ENCODE measurements at regions not wholly inside any gene's neighbourhood (a gene's known extent, or its start where the extent isn't known, plus 50 kb on each side); places are given as distances from the start of the nearest gene placed in this dataset.
"Not testable (repeated sequence)": the region's sequence is repeated elsewhere in the genome, so short reads cannot be mapped to it uniquely, and the experiment has no call there.

- peak; percentile 32 for DNase-seq
These were observed 403.7 kb upstream of the ZMIZ1 start for GRCh38 chr10:78664929-78665553.

DNA sequence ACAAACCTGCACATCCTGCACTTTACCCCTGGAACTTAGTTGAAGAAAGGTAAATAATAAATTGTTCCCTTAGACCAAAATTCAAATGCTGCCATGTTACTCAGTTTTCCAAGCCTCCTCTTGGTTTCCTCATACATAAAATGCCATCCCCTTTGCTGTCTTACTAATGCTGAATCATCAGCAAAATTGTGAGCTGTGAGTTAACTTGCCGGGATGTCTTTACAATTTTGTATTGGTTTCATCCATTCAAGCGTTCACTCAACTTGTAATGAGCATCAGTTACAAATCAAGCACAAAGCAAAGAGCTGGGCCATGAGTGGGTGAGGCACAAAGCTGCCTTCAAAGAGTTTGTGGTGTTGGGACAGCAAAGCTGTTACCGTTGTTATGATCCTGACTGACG is 395.8 kb upstream of the ZMIZ1 start:
- no peak for DNase-seq

GRCh38 chr10:78681141-78681540 is 387.6 kb upstream of the ZMIZ1 start:
- DNase-seq: not testable (repeated sequence)

DNA sequence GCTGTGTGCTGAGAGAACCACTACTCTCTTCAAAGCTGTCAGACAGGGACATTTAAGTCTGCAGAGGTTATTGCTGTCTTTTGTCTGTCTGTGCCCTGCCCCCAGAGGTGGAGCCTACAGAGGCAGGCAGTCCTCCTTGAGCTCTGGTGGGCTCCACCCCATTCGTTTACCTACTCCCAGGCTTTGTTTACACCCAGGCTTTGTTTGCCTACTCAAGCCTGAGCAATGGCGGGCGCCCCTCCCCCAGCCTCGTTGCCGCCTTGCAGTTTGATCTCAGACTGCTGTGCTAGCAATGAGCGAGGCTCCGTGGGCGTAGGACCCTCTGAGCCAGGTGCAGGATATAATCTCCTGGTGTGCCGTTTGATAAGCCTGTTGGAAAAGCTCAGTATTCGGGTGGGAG is 386.8 kb upstream of the ZMIZ1 start:
- not testable (repeated sequence) for DNase-seq

GRCh38 chr10:78684947-78685346 is 383.8 kb upstream of the ZMIZ1 start:
- DNase-seq: no peak

DNA sequence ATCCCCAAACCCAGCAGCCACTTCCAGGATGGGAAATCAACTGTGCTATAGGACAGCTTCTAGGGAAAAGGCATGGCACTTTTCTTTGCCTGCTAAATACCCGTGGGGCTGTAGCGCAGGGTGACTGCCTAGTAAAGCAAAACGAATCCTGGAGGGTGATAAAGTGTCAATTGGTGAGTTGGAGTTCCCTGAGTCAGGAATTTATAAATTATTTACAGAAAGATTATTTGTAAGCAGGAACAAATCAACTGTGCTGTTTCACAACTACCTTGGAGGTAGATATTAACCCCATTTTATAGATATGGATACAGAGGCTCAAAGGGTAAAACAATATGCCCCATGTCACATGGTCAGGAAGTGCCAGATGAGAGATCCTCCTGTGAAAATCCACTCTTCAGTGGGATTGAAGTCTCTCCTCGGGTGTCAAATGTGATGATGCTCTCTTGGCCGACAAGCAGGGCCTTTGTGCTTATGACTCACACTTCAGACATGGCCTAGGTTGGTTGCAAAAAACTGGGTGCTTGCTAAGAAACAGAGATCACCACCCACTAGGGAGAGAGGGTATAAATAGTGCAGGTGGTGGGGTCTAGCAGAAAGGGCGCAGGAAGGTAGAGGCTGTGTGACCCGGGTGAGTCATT is 383.2 kb upstream of the ZMIZ1 start:
- DNase-seq: no peak

- no peak for DNase-seq
These were observed 382.2 kb upstream of the ZMIZ1 start for GRCh38 chr10:78686444-78687060.

- no peak for DNase-seq
These were observed 381.1 kb upstream of the ZMIZ1 start for GRCh38 chr10:78687626-78688025.

DNA sequence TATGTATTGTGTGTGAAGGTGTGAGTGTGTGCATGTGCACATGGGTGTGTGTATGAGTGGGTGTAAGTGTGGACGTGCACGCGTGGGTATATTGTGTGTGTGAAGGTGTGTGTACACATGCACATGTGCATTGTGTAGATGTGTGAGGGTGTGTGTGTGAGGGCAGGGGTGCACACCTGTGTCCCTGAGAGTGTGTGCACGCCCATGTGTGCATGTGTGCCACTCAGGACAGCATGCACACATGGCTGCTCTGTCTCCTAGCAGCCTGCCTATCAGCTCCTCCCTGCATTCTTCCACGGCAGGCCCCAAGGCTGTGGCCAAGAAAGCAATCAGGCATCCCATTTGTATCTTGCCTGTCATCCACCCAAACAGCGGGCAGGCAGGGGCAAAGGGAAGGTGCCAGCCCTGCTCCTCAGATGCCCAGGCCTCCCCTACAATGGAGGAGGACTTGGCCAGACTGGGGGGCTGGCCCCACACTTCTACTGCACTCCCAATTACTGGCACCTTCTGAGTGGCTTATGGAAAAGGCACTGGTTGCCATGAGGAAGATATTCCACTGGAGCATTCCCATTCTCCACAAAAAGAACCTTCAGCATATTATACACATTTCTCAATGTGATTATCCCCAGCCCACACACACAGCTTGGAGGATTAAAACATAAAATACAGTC is 380.4 kb upstream of the ZMIZ1 start:
- DNase-seq: no peak

GRCh38 chr10:78688901-78689583 is 379.7 kb upstream of the ZMIZ1 start:
- no peak for DNase-seq

- DNase-seq: no peak
These were observed 379.2 kb upstream of the ZMIZ1 start for GRCh38 chr10:78689584-78689935.

- DNase-seq: no peak
These were observed 378.2 kb upstream of the ZMIZ1 start for GRCh38 chr10:78690354-78691111.

DNA sequence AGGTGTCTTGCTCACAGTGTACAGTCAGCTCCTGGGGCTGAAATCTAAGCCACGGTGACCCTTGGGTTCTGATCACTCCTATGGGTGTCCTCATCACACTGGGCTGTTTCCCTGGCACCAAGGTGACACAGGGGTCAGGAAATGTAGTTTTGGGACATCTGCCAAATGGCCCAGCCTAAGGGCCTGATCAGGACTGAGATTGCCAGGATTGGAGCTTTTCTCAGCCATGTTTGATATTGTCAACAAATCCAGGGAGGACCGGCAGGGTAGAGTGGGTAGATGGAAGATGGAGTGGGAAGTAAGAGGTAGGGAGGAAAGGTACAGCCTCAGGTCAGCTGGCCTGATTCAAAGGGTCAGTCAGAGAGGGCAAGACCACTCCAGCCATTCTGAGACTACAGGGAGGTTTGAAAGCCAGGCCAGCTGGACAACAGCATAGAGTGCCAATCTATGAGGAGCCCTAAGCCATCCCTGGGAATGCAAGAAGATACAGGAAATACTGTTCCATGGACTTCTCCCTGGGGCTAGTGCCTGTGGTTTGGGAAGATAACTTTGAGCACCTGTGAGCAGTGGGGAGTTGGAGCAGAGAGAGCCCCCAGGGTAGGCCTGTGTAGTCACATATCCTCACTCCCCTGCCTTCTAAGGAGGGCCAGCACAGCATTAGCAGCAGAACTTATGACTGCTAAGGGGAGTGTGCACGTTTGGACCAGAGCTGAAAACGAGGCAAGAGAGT is 377.3 kb upstream of the ZMIZ1 start:
- DNase-seq: no peak

GRCh38 chr10:78692071-78692470 is 376.7 kb upstream of the ZMIZ1 start:
- DNase-seq: no peak

DNA sequence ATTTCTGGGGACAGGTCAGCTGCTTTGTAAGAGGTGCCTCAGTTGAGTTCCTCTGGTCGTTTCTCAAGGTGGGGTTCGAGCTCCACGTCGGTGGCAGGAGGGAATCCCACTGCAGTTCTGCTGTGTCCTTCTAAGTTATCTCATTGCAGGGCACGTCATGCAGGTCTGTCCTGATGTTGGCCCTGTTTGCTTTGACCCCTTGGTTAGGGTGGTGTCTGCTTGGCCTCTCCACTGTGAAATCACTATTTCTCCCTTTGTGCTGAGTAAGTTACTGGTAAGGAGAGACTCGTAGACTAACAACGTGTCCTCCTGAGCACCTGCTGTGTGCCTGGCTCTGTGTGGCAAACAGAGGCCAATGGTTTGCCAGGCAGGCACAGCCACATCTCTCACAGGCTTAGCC is 372.9 kb upstream of the ZMIZ1 start:
- no peak for DNase-seq

GRCh38 chr10:78696791-78697395 is 371.9 kb upstream of the ZMIZ1 start:
- DNase-seq: no peak

- no peak for DNase-seq
These were observed 368.8 kb upstream of the ZMIZ1 start for GRCh38 chr10:78699971-78700370.

GRCh38 chr10:78700413-78700812 is 368.4 kb upstream of the ZMIZ1 start:
- no peak for DNase-seq

- no peak for DNase-seq
These were observed 367.8 kb upstream of the ZMIZ1 start for GRCh38 chr10:78700816-78701520.

DNA sequence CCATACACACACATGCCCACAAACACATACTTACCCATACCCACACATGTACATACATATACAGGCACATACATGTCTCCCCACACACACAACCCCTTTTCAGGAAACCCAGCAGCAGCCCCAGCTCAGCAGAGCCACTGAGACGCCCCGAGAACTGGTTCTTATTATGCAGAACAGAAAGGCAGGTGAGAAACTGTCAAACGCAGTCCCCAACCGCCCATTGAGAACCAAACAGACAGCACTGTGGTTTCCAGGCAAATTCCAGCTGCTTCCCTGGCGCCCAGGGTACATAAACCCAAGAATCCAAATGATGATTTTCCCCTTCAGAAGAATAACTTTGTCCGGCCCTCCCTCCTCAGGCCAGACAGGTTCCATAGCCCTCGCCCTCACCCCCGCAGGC is 366.6 kb upstream of the ZMIZ1 start:
- no peak for DNase-seq

DNA sequence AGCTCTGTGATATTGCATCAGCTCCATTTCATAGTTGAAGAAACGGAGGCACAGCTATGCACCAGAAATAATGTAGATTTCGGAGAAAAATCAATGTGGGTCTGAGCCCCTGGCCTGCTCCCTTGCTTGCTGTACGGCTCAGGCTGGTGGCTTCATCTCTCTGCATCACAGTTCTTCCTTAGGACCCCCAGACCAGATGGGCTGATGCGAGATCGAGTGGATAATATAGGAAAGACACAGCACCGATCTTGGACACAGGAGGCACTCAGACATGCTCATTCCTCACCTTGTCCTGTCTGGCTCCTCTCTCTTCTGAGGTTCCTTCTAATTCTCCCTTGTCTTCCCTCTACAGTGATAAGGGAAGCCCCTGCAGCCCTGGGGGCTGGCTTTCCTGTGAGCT is 365.9 kb upstream of the ZMIZ1 start:
- DNase-seq: no peak

Measured in stimulated activated CD8-positive, alpha-beta memory T cell treated with anti-CD3 and anti-CD28 coated beads, Interleukin-4, amount 100 ng/mL, for 48 hours (primary cell).